ENCODE measurements at regions not wholly inside any gene's neighbourhood (a gene's known extent, or its start where the extent isn't known, plus 50 kb on each side); places are given as distances from the start of the nearest gene placed in this dataset.

- no peak for TF ChIP-seq CTCF (IDR thresholded peaks at IDR 0.05)
- no peak for TF ChIP-seq POLR2A (IDR thresholded peaks at IDR 0.05)
These were observed 916.0 kb upstream of the CELF4 start for GRCh38 chr18:38481576-38481975.

Data from testis (tissue), 2 donors.